ENCODE measurements at regions not wholly inside any gene's neighbourhood (a gene's known extent, or its start where the extent isn't known, plus 50 kb on each side); places are given as distances from the start of the nearest gene placed in this dataset.
A peak's percentile ranks its signal among the peaks of the same experiment; 100 is the strongest.

DNA sequence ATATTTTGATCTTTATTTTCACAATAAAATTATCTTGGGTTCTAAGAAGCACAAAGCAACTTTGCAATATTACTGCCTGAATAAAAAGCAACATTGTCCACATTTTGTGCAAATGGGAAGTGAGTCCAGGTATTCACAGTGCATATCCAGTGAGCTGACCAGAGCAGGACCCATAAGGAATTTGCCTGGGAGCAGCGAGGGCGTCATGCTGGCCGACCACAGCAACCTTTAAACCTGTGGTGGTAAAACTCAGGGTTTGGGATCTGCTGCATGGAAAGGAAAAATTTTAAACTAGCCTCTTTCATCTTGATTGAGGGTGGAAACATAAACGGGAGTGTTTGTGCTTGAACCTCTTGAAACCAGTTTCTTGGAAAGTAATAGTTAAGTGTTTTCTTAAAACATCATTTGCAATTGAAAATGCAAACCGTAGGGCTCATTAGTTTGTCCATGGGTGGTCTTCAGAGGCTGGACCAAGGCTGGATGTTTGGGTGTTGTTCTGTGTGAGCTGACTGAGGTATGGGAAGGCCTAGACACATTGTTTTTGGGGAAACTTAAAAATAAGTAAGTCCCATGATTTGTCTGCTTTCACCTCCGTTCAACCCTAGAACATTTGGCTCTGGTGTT lies 85.0 kb upstream of the ANKH start:
- H3K4me3 ChIP-seq (ENCODE audit: control insufficient read depth, low read depth, low read length) = no peak overlapping the region
- TF ChIP-seq, protein P1, sequence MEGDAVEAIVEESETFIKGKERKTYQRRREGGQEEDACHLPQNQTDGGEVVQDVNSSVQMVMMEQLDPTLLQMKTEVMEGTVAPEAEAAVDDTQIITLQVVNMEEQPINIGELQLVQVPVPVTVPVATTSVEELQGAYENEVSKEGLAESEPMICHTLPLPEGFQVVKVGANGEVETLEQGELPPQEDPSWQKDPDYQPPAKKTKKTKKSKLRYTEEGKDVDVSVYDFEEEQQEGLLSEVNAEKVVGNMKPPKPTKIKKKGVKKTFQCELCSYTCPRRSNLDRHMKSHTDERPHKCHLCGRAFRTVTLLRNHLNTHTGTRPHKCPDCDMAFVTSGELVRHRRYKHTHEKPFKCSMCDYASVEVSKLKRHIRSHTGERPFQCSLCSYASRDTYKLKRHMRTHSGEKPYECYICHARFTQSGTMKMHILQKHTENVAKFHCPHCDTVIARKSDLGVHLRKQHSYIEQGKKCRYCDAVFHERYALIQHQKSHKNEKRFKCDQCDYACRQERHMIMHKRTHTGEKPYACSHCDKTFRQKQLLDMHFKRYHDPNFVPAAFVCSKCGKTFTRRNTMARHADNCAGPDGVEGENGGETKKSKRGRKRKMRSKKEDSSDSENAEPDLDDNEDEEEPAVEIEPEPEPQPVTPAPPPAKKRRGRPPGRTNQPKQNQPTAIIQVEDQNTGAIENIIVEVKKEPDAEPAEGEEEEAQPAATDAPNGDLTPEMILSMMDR (conservative IDR thresholded peaks at IDR 0.05; ENCODE audit: control insufficient read depth, insufficient read depth, low read depth, low read length) = no peak
- no peak for DNase-seq (ENCODE audit: low read depth)

DNA sequence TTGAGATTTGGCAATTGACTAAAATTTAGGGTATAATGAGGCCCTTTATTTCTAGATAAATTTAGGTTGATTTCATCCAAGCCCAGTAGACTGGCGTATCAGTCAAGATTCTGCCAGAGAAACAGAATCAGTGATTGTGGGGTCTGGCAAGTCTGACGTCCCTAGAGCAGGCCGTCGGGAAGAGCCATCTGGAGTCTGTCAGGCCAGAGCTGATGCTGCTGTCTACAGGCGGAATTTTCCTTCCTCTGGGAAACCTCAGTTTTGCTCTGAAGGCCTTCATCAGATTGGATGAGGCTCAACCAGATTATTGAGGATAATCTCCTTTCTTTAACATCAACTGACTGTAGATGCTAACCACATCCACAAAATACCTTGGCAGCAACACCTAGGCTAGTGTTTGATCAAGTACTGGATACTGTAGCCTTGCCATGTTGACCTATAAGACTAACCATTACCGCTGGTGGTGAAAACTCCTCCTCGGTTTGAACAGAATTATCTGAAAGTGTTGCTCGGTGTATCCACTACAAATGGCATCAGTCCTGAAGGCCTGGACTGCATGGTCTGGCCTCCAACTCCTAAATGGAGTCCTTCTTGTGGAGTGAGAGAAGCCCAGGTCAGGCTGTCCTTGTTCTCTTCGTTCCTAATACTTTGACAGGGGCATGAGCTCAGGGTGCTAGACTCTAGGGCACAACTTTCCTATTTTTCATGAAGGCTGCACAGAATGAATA lies 83.2 kb upstream of the ANKH start:
- no peak for DNase-seq (ENCODE audit: low read depth)
- TF ChIP-seq, protein P1 (conservative IDR thresholded peaks at IDR 0.05; ENCODE audit: control insufficient read depth, insufficient read depth, low read depth, low read length) = no peak
- no peak overlapping the region for H3K4me3 ChIP-seq (ENCODE audit: control insufficient read depth, low read depth, low read length)

DNA sequence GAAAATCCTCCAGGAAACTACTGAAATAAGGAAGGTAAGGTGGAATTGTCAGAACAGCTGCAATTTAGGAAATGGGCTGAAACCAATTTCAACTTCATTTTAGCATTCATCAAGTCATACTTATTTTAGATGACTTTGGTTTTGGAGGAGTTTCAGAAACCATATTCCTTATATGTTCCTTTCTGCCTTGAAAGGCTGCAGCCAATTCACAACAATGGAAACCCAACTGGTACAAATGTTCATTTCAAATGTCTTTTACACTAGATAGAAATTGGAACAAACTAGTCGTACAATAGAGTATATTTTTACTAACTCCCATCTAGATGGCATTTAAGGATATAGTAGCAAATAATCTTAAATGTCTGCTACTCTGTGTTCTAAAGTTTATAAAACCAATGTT lies 82.6 kb upstream of the ANKH start:
- no peak overlapping the region for H3K4me3 ChIP-seq (ENCODE audit: control insufficient read depth, low read depth, low read length)
- TF ChIP-seq, protein P1 (conservative IDR thresholded peaks at IDR 0.05; ENCODE audit: control insufficient read depth, insufficient read depth, low read depth, low read length) = no peak
- DNase-seq (ENCODE audit: low read depth) = no peak

DNA sequence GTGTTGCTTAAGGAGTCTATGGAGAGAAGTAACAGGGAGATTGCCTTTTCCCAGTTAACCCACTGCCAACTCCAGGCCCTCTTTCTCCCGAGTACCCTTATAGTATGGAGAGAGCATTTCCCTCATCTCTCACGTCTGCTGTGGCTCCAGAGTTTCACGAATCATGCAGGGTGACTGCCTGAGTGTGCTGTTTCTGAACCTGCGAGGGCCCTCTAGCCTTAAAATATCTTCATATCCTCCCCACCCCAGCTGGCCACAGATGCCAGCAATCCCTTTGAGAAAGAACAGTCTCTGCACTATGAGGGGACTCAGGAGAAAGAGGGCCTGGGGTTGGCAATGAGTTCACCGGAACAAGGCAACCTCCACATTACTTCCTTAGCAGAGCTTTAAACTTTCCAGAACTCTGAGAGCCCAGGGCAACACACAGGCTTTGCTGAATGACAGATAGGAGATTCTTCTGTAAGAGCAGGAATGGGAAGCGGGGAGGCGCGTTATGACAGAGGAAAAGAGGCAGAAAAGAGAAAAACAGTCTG lies 81.6 kb upstream of the ANKH start:
- no peak overlapping the region for H3K4me3 ChIP-seq (ENCODE audit: control insufficient read depth, low read depth, low read length)
- no peak for DNase-seq (ENCODE audit: low read depth)
- TF ChIP-seq, protein P1 (conservative IDR thresholded peaks at IDR 0.05; ENCODE audit: control insufficient read depth, insufficient read depth, low read depth, low read length) = no peak

DNA sequence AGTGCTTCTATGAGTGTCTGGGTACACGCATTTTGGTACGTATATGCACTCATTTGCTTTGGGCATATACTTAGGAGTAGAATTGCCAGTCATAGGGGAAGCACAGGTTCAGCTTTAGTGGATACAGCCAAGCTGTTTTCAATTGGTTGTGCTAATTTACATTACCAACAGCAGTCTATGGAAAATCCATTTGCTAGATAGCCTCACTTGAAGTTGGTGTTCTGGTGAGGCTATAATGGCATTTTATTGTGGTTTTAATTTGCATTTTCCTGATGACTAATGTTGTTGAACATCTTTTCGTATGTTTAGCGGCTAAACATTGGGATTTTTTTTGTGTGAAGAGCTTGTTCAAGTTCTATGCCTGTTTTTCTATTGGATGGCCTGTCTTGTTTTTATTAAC lies 76.8 kb upstream of the ANKH start:
- TF ChIP-seq, protein P1 (conservative IDR thresholded peaks at IDR 0.05; ENCODE audit: control insufficient read depth, insufficient read depth, low read depth, low read length) = no peak

DNA sequence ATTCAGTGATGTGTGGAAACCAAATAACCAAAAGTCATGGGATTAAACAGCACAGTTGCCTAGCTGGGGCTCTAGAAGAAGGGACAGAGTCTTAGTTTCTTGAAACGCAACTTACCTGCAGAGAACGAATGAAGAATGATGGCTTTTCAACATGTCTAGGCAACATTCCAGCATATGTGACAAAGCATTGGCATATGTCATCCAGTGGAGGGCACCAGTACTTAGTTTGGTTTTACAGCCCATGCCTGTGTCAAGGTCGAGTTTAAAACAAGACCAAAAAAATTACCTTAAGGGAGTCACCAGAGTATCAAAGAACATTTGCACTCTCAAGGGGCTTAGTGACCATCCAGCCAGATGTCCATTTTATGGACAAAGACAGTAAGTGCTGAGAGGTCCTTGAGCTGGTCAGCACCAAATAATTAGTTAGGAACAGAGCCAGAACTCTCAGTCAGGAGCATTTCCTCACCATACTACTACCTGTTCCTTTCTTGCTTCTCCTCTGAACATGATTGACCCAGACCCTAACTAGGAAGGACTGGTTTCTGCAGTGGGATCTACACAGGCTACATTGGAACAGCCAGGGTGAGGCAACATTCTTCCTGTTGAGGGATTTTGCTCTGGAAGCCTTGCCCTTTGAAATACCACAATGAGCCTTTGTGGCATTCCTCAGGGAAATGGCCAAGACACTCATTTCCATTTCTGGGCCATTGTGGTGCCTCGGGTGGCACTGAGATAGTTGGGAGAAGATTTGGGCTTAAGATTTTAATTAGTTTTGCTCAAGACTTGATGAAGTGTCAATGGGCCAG lies 75.4 kb upstream of the ANKH start:
- peak; percentile 25 for DNase-seq (ENCODE audit: low read depth)
- TF ChIP-seq, protein P1 (conservative IDR thresholded peaks at IDR 0.05; ENCODE audit: control insufficient read depth, insufficient read depth, low read depth, low read length) = peak; percentile 32
- H3K4me3 ChIP-seq (ENCODE audit: control insufficient read depth, low read depth, low read length) = no peak overlapping the region

More for the DNA sequence above, 76.8 kb upstream of the ANKH start:
- no peak overlapping the region for H3K4me3 ChIP-seq (ENCODE audit: control insufficient read depth, low read depth, low read length)
- no peak for DNase-seq (ENCODE audit: low read depth)

Data from fibroblast of mammary gland (primary cell).